NCI-H187 (cell line): ENCODE measurements at regions not wholly inside any gene's neighbourhood (a gene's known extent, or its start where the extent isn't known, plus 50 kb on each side); places are given as distances from the start of the nearest gene placed in this dataset.
"Not testable (repeated sequence)": the region's sequence is repeated elsewhere in the genome, so short reads cannot be mapped to it uniquely, and the experiment has no call there.

Experiments
- DNase-seq, 2 experiments: peaks; one replicate each; lab custom pipeline; 2025; lab: John Stamatoyannopoulos, UW

DNA sequence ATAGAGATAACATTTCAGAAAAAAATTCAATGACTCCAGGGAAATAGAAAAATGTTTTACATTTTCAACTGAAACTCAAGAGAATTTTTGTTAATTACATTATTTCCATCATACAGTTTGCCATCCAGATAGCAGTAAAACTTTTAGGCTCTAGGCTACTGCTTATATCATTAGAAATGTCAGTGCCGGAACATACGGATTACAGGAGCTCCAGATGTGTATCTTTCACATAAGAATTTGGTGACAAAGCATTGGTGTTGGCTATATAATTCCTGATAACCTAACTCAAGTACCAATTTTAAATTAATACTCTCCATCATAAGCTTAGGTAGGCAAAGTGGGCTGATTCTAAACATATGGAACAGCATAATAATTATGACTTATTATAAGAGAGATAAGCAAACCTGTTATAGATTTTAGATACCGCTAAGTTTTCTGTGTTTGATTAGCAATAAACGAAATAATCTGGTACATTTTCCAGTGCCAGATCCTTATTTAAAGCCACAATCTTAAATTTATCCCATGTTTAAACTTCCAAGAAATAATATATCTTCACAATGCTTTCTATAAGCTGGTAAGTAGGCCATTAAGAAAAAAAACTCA lies 637.9 kb downstream of the NXPH1 start:
- no peak for DNase-seq

DNA sequence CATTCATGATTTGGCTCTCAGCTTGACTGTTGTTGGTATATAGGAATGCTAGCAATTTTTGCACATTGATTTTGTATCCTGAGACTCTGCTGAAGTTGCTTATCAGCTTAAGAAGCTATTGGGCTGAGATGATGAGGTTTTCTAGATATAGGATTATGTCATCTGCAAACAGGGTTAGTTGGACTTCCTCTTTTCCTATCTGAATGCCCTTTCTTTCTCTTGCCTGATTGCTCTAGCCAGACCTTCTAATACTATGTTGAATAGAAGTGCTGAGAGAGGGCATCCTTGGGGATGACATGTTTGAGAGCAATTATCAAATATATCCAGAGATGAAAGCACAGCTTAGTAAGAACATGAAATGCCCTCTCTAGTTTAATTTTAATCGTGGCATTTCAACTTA lies 642.4 kb downstream of the NXPH1 start:
- DNase-seq = not testable (repeated sequence)

DNA sequence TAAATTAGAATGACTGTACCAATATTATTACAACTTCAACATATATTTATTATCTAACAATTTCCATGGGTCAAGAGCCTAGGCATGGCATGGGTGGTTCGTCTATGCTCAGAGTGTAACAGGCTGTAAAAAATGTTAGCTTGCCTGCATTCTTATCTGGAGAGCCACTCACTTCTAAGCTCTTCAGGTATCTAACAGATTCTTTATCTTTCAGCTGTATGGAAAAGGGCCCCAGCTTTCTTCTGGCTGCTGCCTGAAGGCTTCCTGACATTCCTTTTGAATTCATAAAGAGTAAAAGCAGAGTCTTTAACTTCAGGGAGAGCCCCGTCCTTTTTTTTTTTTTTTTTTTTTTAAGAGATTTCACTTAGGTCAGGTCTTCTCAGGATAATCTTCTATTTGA lies 648.8 kb downstream of the NXPH1 start:
- no peak for DNase-seq

DNA sequence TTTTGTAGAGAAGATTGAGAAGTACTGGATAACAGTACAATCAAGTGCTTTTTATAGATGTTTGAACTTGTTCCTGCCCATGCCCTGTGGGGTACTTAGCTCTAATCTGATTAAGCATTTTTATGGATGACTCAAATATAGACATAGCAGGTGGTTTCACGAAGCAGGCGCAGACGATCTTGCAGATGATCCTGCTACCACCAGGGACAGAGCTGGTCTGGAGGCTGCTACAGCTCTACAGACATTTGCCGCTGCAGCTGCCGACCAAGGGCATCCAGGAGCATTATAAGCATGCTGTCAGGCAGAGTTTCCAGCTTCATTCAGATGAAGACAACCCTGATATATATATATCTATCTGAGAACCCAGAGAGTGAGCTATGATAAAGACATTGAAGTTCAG lies 650.4 kb downstream of the NXPH1 start:
- DNase-seq = no peak

DNA sequence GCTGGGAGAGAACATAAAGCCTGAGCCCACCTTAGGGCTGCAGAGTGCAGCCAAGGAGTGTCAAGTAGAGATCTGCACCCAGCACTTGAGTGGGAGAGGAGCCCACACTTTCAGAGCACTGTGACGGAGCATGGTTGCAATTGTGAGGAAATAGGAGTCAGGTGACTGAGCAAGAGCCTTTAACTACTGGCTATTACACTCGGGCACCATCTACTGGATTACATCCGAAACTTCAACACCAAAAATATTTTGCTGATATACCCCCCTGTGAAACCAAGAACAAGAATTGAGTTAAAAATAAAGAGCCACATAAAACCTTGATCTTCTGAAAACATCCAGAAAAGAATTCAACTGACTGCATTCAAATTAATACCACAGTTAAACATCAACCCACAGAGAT lies 657.9 kb downstream of the NXPH1 start:
- DNase-seq = no peak

DNA sequence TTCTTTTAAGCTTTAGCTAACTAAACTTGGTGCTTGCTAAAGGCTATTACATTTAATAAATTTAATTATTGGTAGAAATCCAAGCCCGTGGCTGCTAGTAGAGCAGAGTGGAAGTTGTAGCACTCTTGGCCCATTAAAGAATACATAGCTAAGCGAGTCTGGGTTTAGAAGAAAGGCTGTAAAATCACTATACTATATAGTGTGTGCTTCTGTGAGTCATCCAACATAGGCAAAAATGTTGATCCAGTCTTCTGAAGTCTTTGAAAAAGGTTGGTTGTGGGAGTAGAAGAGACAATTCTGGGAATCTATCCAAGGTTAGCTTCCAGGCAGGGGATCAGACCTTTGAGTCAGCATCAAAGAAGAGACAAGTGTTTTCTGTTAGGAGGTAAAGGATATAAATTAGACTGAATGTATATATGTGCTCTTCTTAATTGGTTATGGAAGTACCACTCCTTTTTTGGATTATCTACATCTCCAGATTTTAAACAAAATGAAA lies 664.2 kb downstream of the NXPH1 start:
- DNase-seq = no peak

DNA sequence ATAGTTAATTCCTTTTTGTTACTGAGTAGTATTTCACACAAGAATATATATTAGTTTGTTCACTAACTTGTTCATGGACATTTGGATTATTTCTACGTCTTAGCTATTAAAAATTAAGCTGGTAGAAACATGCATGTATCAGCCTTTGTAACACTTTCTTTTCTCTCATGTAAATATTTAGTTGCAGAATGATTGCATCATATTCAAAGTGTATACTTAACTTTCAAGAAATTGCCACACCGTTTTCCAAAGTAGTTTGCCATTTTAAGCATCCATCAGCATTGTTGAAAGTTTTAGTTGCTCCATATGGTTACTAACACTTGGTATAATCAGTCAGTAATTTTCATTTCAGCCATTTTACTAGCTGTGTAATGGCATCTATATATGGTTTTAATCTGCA lies 666.9 kb downstream of the NXPH1 start:
- no peak for DNase-seq

DNA sequence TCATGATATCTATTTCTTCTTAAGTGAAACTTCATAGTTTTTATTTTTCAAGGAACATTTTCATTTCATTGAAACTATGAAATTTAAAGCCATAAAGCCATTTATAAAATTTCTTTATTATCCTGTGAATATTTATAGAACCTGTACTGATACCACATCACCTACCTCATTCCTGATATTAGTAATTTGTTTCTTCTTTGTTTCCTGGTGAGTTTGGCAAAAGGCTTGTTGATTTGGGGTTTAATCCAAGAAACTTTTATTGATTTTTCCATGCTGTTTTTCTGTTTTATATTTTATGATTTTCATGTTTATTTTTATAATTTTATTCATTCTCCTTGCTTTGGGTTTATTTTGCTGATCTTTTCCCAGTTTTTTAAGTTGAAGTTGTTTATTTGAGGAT lies 669.4 kb downstream of the NXPH1 start:
- no peak for DNase-seq

DNA sequence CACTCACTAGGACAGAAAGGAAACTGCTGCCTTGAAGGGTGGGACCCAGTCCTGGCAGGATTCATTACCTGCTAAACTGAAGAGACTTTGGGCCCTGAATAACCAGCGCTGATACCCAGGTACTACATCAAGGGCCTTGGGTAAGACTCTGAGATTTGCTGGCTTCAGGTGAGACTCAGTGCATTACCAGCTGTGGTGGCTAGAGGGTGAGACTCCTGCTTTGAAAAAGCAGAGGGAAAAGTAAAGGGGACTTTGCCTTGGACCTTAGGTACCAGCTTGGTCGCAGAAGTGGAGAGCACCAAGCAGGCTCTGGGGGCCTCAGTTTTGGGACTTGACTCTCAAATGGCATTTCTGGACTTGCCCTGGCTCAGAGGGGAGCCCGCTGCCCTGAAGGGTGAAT lies 673.3 kb downstream of the NXPH1 start:
- no peak for DNase-seq

DNA sequence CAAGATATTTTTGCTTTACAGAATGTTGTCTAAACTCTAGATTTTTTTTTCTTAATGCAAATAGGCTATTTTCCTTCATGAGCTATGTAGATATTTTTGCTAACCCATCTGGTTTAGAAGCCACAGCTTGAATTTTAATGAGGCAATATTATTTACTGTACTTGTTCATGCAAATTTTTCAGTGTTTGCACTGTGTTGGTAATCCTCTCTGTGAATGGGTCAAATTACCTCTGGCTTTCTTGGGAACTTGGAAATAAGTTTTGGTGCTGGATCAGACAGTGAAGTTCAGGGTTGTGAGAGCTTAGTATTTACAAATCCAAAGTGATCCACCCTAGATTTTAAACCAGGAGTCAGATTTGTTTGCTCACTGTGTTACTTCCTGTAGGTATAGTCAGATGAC lies 686.9 kb downstream of the NXPH1 start:
- DNase-seq = no peak

DNA sequence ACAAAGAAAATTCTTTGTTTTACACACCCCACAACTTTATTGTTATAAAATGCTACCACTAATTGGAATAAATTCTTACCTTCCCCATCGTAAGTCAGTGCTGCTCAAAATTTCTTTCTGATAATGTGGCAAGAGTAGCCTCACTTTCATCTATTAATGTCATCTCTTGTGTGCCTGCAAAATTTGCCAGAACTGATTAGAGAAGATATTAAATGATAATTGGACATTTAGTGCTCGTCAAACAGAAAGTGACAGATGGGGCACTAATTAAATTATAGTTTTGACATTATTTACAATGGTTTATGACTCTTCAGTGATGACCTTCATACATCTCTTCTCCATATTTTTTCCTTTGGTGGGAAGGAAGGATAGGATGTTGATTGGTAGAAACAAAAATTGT lies 690.9 kb downstream of the NXPH1 start:
- DNase-seq = no peak

DNA sequence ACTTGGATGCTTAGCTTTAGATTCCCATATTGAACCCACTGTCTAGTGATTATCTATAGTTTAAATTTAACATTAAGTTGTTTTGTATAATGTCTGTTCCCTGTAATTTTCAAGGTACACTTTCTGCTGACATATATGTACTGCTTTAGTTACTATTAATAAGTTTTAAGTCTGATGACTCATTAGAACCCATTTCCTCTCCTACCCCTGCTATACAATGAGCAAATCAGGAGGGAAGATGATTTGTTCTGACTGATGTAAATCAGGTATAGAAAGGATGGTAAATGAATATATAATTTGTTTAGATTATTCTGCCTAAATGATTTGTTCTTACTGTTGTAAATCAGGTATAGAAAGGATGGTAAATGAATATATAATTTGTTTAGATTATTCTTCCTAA lies 691.8 kb downstream of the NXPH1 start:
- no peak for DNase-seq

DNA sequence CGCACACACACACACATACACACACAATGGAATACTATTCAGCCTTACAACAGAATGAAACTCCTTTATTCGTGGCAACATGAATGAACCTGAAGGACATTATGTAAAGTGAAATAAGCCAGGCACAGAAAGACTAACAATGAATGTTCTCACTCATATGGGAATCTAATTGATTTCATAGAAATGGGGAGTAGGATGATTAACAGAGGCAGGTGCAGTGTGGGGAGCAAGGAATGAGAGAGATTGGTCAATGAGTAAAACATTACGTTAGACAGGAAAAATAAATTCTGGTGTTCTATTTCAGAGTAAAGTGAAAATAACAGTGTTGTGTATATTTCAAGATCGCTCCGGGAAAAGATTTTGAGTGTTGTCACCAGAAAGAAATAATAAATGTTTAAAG lies 694.5 kb downstream of the NXPH1 start:
- DNase-seq = no peak

DNA sequence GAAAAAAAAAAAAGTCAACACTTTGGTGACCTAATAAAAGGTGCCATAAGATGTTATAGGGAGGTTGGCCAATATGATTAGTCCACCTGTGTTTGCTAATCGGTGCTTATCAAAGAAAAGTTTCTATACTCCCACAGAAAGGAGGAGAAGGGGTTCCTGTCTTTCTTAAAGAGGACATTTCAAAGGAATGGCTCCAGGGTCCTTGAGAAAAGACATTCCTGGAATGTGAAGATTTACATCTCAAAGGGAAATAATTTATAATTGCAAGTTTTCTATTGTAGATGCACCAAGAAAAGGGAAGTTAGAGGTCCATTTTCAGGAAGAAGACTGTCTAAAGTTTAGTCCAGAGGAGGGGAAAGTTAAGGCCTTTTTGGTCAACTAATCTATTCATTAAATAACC lies 715.3 kb downstream of the NXPH1 start:
- DNase-seq = no peak

DNA sequence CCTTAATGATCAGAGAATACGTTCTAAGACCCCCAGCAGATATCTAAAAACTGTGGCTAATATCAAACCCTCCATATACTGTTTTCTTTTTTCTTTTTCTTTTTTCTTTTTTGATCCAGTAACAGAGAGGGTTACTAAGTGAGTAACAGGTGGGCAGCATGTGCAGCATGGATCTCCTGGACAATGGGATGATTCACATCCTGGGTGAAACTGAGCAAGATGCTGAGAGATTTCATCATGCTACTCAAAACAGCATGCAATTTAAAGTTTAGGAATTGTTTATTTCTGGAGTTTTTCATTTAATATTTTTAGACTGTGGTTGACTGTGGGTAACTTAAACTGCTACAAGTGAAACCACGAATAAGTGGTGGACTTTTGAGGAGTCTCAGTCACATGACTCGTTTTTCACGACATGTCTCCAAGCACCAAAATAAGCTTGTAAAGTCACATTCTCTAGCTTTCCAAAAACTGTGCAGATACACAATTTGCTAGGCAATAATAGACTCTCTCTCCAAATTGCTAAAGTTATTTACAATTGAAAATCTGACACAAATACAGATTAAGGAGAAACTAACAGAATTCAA lies 716.2 kb downstream of the NXPH1 start:
- no peak for DNase-seq

DNA sequence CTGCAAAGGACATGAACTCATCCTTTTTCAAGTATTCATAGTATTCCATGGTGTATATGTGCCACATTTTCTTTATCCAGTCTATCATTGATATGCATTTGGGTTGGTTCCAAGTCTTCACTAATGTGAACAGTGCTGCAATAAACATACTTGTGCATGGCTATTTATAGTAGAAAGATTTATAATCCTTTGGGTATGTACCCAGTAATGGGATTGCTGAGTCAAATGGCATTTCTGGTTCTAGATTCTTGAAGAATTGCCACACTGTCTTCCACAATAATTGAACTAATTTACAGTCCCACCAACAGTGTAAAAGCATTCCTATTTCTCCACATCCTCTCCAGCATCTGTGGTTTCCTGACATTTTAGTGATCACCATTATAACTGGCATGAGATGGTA lies 730.3 kb downstream of the NXPH1 start:
- DNase-seq = not testable (repeated sequence)

DNA sequence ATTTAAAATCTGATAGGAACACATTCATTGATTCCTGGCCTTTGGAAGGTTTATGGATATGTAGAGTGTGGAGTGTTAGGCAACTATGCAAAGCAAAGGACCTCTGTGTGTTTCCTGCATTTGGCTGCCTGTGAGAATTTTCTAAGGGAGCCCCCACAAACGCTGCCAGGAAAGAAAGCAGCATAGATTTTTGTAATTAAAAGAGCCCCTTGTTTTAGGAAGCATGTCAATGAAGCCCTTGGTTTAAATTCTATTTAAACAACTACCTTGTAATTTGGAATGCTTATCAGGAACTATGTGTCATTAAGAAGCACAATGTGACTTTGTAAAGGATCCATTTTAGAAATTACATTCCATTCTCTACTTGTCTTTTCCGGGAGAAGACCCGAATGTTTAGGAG lies 742.5 kb downstream of the NXPH1 start:
- DNase-seq = no peak

DNA sequence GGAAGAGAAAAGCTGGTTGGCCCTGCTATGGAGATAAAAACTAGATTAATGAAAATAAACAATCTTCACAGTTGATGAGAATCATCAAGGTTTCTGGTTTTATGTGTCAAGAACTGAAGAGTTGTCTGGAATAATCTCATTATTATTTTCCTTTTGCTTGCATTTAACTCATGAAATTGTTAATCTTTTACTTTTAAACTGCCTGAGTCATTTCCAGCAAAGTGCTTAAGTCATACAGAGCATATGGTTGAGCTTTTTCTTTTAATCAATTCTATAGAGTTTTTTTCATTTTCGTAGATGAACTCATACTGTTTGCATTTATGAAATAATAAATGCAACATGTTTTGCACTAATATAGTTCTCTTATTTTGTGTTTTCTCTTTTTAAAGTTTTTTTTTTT lies 747.9 kb downstream of the NXPH1 start:
- DNase-seq = no peak

DNA sequence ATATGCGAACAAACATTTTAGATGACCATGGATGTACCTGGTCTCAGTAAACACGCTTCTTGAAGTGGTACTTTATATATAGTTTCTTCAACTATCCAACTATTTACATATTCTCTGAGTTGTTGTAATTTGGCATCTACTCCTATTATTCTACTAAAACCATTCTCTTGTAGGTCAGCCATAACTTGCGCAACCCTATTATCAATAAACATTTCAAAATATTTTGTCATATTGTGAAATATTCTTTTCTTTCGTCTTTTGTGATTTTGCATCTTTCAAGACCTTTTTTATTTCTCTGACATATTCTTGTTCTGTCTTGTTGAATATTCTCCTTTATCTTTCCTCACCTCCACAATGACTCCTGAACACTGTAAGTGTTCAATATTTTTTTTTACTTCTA lies 753.3 kb downstream of the NXPH1 start:
- DNase-seq = no peak

DNA sequence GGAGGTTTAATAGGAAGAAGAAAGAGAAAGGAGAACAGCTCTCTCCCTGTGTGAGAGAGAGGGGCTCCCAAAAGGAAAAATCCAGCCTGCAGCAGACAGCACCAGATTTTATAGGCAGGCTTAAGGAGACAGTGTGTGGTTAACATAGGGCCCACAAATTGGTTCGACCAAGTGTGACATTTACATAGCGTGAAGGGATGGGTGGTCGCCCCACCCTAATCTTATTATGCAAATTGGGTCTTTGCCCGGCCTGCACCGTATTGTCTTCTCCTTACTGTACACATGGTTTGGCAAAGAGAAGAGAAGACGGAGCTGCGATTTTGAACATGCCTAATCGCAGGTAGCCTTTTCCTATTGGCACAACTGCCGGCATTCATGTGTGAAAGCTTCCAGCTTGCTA lies 756.3 kb downstream of the NXPH1 start:
- DNase-seq = no peak

DNA sequence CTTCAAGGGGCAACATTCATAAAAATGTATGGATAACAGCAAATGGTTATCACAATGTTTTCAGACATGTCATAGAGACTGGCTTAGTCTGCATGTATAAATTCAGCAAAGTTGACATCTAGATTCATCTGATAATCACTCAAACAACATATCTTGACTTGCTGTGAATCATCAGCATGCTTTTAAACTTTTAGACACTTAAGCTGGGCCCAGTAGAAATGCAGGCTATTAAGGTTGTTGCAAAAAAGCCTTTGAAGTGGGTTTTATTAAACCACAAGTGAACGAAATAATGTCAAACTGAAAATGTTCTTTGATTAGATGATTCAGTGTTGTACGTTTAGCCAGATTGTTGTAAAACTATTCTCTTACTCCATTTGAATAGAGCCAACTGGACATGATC lies 759.6 kb downstream of the NXPH1 start:
- DNase-seq = no peak

DNA sequence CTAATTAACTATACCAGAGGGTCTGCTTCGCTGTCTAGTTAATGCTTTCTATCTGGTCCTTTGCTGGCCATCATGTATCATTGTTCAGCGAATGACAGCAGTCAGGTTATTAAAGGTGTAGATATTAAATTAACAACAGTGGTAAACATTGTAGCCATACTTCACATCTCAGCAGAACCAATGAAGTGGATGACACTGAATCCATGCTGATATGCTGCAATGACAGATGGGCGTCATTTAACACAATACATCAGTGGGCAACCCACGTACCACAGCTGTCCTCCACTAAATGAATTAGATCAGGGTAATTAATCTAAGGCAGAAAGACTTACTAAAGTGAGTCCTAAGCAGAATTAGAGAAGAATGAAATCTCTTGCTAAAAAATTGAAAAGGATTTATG lies 767.2 kb downstream of the NXPH1 start:
- no peak for DNase-seq

DNA sequence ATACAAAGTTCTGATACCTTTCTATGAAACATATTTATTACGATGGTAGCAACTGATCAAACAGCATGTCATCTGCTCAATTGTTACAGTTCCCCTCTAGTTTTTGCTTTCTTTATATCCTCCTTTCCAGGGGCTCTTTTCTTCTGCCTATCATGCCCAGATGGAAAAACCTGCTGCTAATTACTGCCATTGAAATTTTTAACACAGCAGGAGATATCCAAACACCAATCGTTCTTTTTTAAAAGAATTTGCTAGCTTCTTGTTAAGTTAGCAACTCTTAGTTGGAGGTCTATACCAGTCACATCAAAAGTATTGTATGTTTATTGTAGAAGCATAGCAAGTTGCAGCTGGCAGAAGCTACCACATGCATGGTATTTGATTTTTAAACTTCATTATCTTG lies 768.5 kb downstream of the NXPH1 start:
- no peak for DNase-seq

DNA sequence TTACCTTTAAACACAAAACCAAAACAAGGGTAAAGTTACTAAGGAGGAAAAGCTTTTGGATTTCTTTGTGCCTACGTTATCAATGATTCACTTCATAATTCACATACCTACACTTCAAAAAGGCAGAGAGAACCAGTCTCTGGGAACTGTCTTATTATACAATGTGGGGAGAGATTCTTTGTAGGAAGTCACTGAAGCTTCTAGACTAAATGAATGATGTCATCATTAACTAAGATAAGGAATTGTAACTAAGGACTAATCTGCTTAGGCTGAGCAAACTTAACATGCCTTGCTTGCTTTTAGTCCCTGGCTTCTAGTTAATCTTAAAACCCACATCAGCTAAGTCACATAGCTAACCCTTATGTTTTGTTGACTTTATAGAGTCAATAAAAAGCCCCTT lies 771.2 kb downstream of the NXPH1 start:
- no peak for DNase-seq
